Erythroblast (primary cell): ENCODE measurements at regions not wholly inside any gene's neighbourhood (a gene's known extent, or its start where the extent isn't known, plus 50 kb on each side); places are given as distances from the start of the nearest gene placed in this dataset.
"Not testable (repeated sequence)": the region's sequence is repeated elsewhere in the genome, so short reads cannot be mapped to it uniquely, and the experiment has no call there.

ENCODE experiments used
- GATA1 ChIP-seq: IDR thresholded peaks from 2 replicates; pipeline ENCODE4 v1.6.1; 2011; ENCODE audit warnings: low read depth, mild to moderate bottlenecking, control low read depth, low read length, moderate library complexity
- POLR2A ChIP-seq: IDR thresholded peaks from 2 replicates; pipeline ENCODE4 v1.6.1; 2011; ENCODE audit warnings: mild to moderate bottlenecking, low read length

DNA sequence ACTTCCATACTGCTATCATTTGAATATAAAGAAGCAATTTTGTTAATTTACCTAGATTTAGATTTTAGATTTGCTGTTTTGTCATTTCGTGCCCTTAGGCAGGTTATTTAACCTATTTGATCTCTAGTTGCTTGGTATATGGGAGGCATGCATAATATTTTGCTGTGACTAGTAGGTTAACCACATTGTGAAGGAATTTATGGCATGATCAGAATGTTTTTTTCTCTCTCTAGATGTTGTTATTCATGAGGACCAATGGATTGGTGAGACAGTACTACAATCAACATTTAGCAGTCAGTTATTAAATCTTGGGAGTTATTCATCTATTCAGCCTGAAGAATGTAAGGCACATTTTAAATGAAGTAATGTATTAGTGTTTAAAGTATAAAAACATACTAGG, 67.2 kb downstream of the SYT15B start:
- not testable (repeated sequence) for TF ChIP-seq POLR2A, GATA1
